Stimulated activated CD4-positive, alpha-beta T cell treated with anti-CD3 and anti-CD28 coated beads, Interleukin-1b, Interleukin-23, amount 100 ng/mL, for 4 hours (primary cell): ENCODE measurements at regions not wholly inside any gene's neighbourhood (a gene's known extent, or its start where the extent isn't known, plus 50 kb on each side); places are given as distances from the start of the nearest gene placed in this dataset.

Experiments used
- DNase-seq, 2 donors: peaks; one replicate each; pipeline ENCODE4 v3.0.0-alpha.2; 2020; ENCODE audit warnings: low read depth in 2 of 2

GRCh38 chr11:70741085-70741484, 342.8 kb downstream of the CTTN start:
- no peak for DNase-seq

- no peak for DNase-seq
Observed at GRCh38 chr11:70742553-70743291, 344.4 kb downstream of the CTTN start.

- no peak for DNase-seq
Observed at GRCh38 chr11:70743329-70743728, 345.0 kb downstream of the CTTN start.

GRCh38 chr11:70743941-70744351, 345.6 kb downstream of the CTTN start:
- DNase-seq = no peak

GRCh38 chr11:70744396-70745185, 346.3 kb downstream of the CTTN start:
- no peak for DNase-seq

GRCh38 chr11:70745451-70745850, 347.1 kb downstream of the CTTN start:
- no peak for DNase-seq

- DNase-seq = no peak
Observed at GRCh38 chr11:70745941-70746340, 347.6 kb downstream of the CTTN start.

- no peak for DNase-seq
Observed at GRCh38 chr11:70746351-70746750, 348.0 kb downstream of the CTTN start.

GRCh38 chr11:70747285-70747684, 349.0 kb downstream of the CTTN start:
- DNase-seq = no peak

GRCh38 chr11:70747921-70748320, 349.6 kb downstream of the CTTN start:
- DNase-seq = no peak

- no peak for DNase-seq
Observed at GRCh38 chr11:70751142-70751734, 352.9 kb downstream of the CTTN start.

- peak; percentile 23 to 50 for DNase-seq
Observed at GRCh38 chr11:70755410-70756158, 357.3 kb downstream of the CTTN start.

GRCh38 chr11:70756341-70756740, 358.0 kb downstream of the CTTN start:
- DNase-seq = no peak

- DNase-seq = no peak
Observed at GRCh38 chr11:70756756-70757155, 358.4 kb downstream of the CTTN start.

- no peak for DNase-seq
Observed at GRCh38 chr11:70757241-70757640, 358.9 kb downstream of the CTTN start.

- no peak for DNase-seq
Observed at GRCh38 chr11:70758206-70758605, 359.9 kb downstream of the CTTN start.

GRCh38 chr11:70759846-70760245, 361.5 kb downstream of the CTTN start:
- no peak for DNase-seq

- DNase-seq = no peak
Observed at GRCh38 chr11:70760416-70761020, 362.2 kb downstream of the CTTN start.

- DNase-seq = no peak
Observed at GRCh38 chr11:70761094-70761907, 363.0 kb downstream of the CTTN start.

GRCh38 chr11:70761908-70762337, 363.6 kb downstream of the CTTN start:
- DNase-seq = no peak

GRCh38 chr11:70762810-70763209, 364.5 kb downstream of the CTTN start:
- DNase-seq = no peak
